ENCODE measurements at regions not wholly inside any gene's neighbourhood (a gene's known extent, or its start where the extent isn't known, plus 50 kb on each side); places are given as distances from the start of the nearest gene placed in this dataset.

DNA sequence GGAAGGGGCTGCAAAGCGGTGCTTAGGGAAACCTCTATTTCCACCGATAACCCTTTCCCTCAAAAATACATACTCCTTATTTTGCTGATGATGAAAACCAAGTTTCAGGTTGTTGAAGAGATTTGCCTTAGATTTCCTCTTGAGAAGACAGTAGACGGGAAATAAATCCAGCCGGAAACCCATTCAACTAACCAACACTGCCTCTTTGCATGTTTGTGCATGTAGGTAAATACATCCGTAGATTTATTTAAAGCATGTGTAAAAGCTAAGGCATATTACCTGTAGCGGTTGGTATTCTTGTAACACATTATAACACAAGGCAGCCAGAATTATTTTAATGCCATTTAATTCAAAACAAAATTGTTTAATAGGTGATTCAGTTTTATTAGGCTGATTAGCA is 136.3 kb upstream of the SLC22A23 start:
- TF ChIP-seq, protein P1, sequence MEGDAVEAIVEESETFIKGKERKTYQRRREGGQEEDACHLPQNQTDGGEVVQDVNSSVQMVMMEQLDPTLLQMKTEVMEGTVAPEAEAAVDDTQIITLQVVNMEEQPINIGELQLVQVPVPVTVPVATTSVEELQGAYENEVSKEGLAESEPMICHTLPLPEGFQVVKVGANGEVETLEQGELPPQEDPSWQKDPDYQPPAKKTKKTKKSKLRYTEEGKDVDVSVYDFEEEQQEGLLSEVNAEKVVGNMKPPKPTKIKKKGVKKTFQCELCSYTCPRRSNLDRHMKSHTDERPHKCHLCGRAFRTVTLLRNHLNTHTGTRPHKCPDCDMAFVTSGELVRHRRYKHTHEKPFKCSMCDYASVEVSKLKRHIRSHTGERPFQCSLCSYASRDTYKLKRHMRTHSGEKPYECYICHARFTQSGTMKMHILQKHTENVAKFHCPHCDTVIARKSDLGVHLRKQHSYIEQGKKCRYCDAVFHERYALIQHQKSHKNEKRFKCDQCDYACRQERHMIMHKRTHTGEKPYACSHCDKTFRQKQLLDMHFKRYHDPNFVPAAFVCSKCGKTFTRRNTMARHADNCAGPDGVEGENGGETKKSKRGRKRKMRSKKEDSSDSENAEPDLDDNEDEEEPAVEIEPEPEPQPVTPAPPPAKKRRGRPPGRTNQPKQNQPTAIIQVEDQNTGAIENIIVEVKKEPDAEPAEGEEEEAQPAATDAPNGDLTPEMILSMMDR (IDR thresholded peaks at IDR 0.05), result no peak
- no peak for TF ChIP-seq EP300 (IDR thresholded peaks at IDR 0.05)

Data from esophagus muscularis mucosa (tissue), 3 donors.